K562 (cell line): ENCODE measurements at regions not wholly inside any gene's neighbourhood (a gene's known extent, or its start where the extent isn't known, plus 50 kb on each side); places are given as distances from the start of the nearest gene placed in this dataset.

ENCODE experiments used
- ATF1 ChIP-seq, 2 experiments: fragments of 450-650 bp in 1 of 2; IDR thresholded peaks; 2 replicates each; pipeline ENCODE4 v1.6.1; 2016; ENCODE audit warnings: missing compliant biosample characterization in 1 of 2, missing genetic modification characterization in 1 of 2
- FOXK2 ChIP-seq, 2 experiments: fragments of 450-650 bp; IDR thresholded peaks in 1 of 2; conservative IDR thresholded peaks in 1 of 2; 2 replicates each; pipeline ENCODE4 v1.6.1; 2016; ENCODE audit warnings: low read depth in 2 of 2, mild to moderate bottlenecking in 1 of 2
- HBP1 ChIP-seq: fragments of 450-650 bp; formaldehyde crosslinking; IDR thresholded peaks from 2 replicates; pipeline ENCODE4 v1.4.0; 2022; ENCODE audit warnings: missing genetic modification characterization
- MTA1 ChIP-seq: fragments of 450-650 bp; IDR thresholded peaks from 2 replicates; pipeline ENCODE4 v1.6.1; 2017; ENCODE audit warnings: borderline replicate concordance
- MTF1 ChIP-seq: fragments of 250-450 bp; sonication (Bioruptor Pico); IDR thresholded peaks from 2 replicates; pipeline ENCODE4 v1.9.0; 2021; ENCODE audit warnings: moderate library complexity, mild to moderate bottlenecking, inconsistent platforms, borderline replicate concordance
- NR1H2 ChIP-seq: sonication (generic); formaldehyde crosslinking; IDR thresholded peaks from 2 replicates; pipeline ENCODE4 v1.4.0; 2020; ENCODE audit warnings: mild to moderate bottlenecking, missing genetic modification reagents
- POLR2A ChIP-seq: fragments of 450-650 bp; conservative IDR thresholded peaks from 2 replicates; pipeline ENCODE4 v1.6.1; 2016
- RAD51 ChIP-seq: fragments of 450-650 bp; IDR thresholded peaks from 2 replicates; pipeline ENCODE4 v1.7.1; 2016; ENCODE audit warnings: low read depth, mild to moderate bottlenecking, borderline replicate concordance
- SMARCB1 ChIP-seq: IDR thresholded peaks from 2 replicates; pipeline ENCODE4 v1.6.1; 2011; ENCODE audit warnings: improper control_type of control experiment, low read depth; ENCODE audit not compliant: insufficient read length
- YY1 ChIP-seq, 3 experiments: IDR thresholded peaks; 2 replicates each; pipeline ENCODE4 v1.6.1; 2011; ENCODE audit warnings: low read length in 2 of 3, mild to moderate bottlenecking in 2 of 3, moderate library complexity in 2 of 3, borderline replicate concordance in 1 of 3, control low read depth in 1 of 3, low read depth in 1 of 3; ENCODE audit not compliant: insufficient read depth in 3 of 3, insufficient replicate concordance in 2 of 3, control insufficient read depth in 1 of 3, insufficient read length in 1 of 3; ENCODE audit errors: extremely low read depth in 1 of 3
- ZNF121 ChIP-seq: sonication (generic); formaldehyde crosslinking; conservative IDR thresholded peaks from 2 replicates; pipeline ENCODE4 v1.8.0; 2022; ENCODE audit warnings: missing genetic modification reagents

- TF ChIP-seq SMARCB1: no peak
- no peak for TF ChIP-seq POLR2A
- TF ChIP-seq HBP1 (CRISPR knock-in tag): no peak
- TF ChIP-seq RAD51: no peak
- TF ChIP-seq ATF1 (CRISPR knock-in tag; IDR thresholded peaks at IDR 0.05): no peak
- no peak for TF ChIP-seq ATF1 (tag; IDR thresholded peaks at IDR 0.05)
- no peak for TF ChIP-seq MTA1
- no peak for TF ChIP-seq NR1H2 (CRISPR knock-in tag)
- no peak for TF ChIP-seq ZNF121 (CRISPR knock-in tag)
- no peak for TF ChIP-seq YY1 (IDR thresholded peaks at IDR 0.05; ENCODE audit: borderline replicate concordance in 1 of 3, control insufficient read depth in 1 of 3, extremely low read depth in 1 of 3, insufficient read depth in 3 of 3, insufficient read length in 1 of 3, insufficient replicate concordance in 2 of 3, low read depth in 1 of 3, low read length in 2 of 3)
- TF ChIP-seq FOXK2 (conservative IDR thresholded peaks at IDR 0.05 in 1 of 2, IDR thresholded peaks at IDR 0.05 in 1 of 2; ENCODE audit: low read depth in 2 of 2): no peak
- TF ChIP-seq MTF1 (CRISPR knock-in tag): no peak
Observed at GRCh38 chr12:58117667-58118066, 176.3 kb downstream of the ATP23 start.
